LNCAP (cell line): ENCODE measurements at regions not wholly inside any gene's neighbourhood (a gene's known extent, or its start where the extent isn't known, plus 50 kb on each side); places are given as distances from the start of the nearest gene placed in this dataset.

Experiments used
- CTCF ChIP-seq: fragments of 450-650 bp; IDR thresholded peaks from 2 replicates; pipeline ENCODE4 v1.5.1; 2017; ENCODE audit warnings: mild to moderate bottlenecking

GRCh38 chr9:106314476-106314875 lies 548.5 kb upstream of the ZNF462 start:
- no peak for TF ChIP-seq CTCF

GRCh38 chr9:106321394-106322180 lies 541.4 kb upstream of the ZNF462 start:
- TF ChIP-seq CTCF = no peak

GRCh38 chr9:106322706-106323245 lies 540.2 kb upstream of the ZNF462 start:
- no peak for TF ChIP-seq CTCF

GRCh38 chr9:106324053-106324585 lies 538.8 kb upstream of the ZNF462 start:
- TF ChIP-seq CTCF = no peak

GRCh38 chr9:106324591-106325280 lies 538.2 kb upstream of the ZNF462 start:
- TF ChIP-seq CTCF = no peak

GRCh38 chr9:106326493-106326892 lies 536.5 kb upstream of the ZNF462 start:
- TF ChIP-seq CTCF = no peak

- no peak for TF ChIP-seq CTCF
These were observed 529.5 kb upstream of the ZNF462 start for GRCh38 chr9:106333481-106333880.
